ENCODE measurements at regions not wholly inside any gene's neighbourhood (a gene's known extent, or its start where the extent isn't known, plus 50 kb on each side); places are given as distances from the start of the nearest gene placed in this dataset.

GRCh38 chr2:133819906-133820305 lies 251.6 kb upstream of the NCKAP5 start:
- TF ChIP-seq CTCF (IDR thresholded peaks at IDR 0.05; ENCODE audit: low read depth, low read length, missing control alignments): no peak
- no peak for DNase-seq (ENCODE audit: extremely low read depth, low read depth)
- H3K4me3 ChIP-seq (replicated peaks; ENCODE audit: low read depth, low read length): no peak overlapping the region

GRCh38 chr2:133821107-133821760 lies 253.0 kb upstream of the NCKAP5 start:
- no peak for DNase-seq (ENCODE audit: extremely low read depth, low read depth)
- no peak for TF ChIP-seq CTCF (IDR thresholded peaks at IDR 0.05; ENCODE audit: low read depth, low read length, missing control alignments)

GRCh38 chr2:133822517-133823225 lies 254.4 kb upstream of the NCKAP5 start:
- DNase-seq (ENCODE audit: extremely low read depth, low read depth): no peak
- no peak overlapping the region for H3K4me3 ChIP-seq (replicated peaks; ENCODE audit: low read depth, low read length)
- no peak for TF ChIP-seq CTCF (IDR thresholded peaks at IDR 0.05; ENCODE audit: low read depth, low read length, missing control alignments)

More at GRCh38 chr2:133821107-133821760, 253.0 kb upstream of the NCKAP5 start:
- H3K4me3 ChIP-seq (replicated peaks; ENCODE audit: low read depth, low read length): no peak overlapping the region

- no peak for TF ChIP-seq CTCF (IDR thresholded peaks at IDR 0.05; ENCODE audit: low read depth, low read length, missing control alignments)
- no peak overlapping the region for H3K4me3 ChIP-seq (replicated peaks; ENCODE audit: low read depth, low read length)
- no peak for DNase-seq (ENCODE audit: extremely low read depth, low read depth)
These were observed 254.9 kb upstream of the NCKAP5 start for GRCh38 chr2:133823226-133823550.

GRCh38 chr2:133824869-133825268 lies 256.6 kb upstream of the NCKAP5 start:
- DNase-seq (ENCODE audit: extremely low read depth, low read depth): no peak
- TF ChIP-seq CTCF (IDR thresholded peaks at IDR 0.05; ENCODE audit: low read depth, low read length, missing control alignments): no peak
- no peak overlapping the region for H3K4me3 ChIP-seq (replicated peaks; ENCODE audit: low read depth, low read length)

GRCh38 chr2:133825778-133826177 lies 257.5 kb upstream of the NCKAP5 start:
- DNase-seq (ENCODE audit: extremely low read depth, low read depth): no peak
- H3K4me3 ChIP-seq (replicated peaks; ENCODE audit: low read depth, low read length): no peak overlapping the region
- TF ChIP-seq CTCF (IDR thresholded peaks at IDR 0.05; ENCODE audit: low read depth, low read length, missing control alignments): no peak

Data from HFF-Myc (cell line).